Progenitor cell of endocrine pancreas (in vitro differentiated cells): ENCODE measurements at regions not wholly inside any gene's neighbourhood (a gene's known extent, or its start where the extent isn't known, plus 50 kb on each side); places are given as distances from the start of the nearest gene placed in this dataset.

Experiments used
- DNase-seq: peaks from one replicate; pipeline ENCODE4 v3.0.0; 2021; ENCODE audit warnings: low spot score; ENCODE audit not compliant: unreplicated experiment
- H3K27ac Mint-ChIP-seq: 2 replicates; pipeline ENCODE4 v1.8.0; 2021; ENCODE audit warnings: mild to moderate bottlenecking, moderate library complexity, mixed read lengths
- H3K27me3 Mint-ChIP-seq: 2 replicates; pipeline ENCODE4 v1.8.0; 2021; ENCODE audit warnings: mixed read lengths
- H3K36me3 Mint-ChIP-seq: 2 replicates; pipeline ENCODE4 v1.8.0; 2022; ENCODE audit warnings: mixed read lengths; ENCODE audit not compliant: insufficient read depth
- H3K4me1 Mint-ChIP-seq: 2 replicates; pipeline ENCODE4 v1.8.0; 2021; ENCODE audit warnings: low read depth, mixed read lengths
- H3K4me3 Mint-ChIP-seq: 2 replicates; pipeline ENCODE4 v1.8.0; 2021; ENCODE audit warnings: low read depth, mild to moderate bottlenecking, moderate library complexity, mixed read lengths
- H3K9me3 Mint-ChIP-seq: 2 replicates; pipeline ENCODE4 v1.8.0; 2021; ENCODE audit warnings: low read depth, mixed read lengths
- CTCF ChIP-seq: fragments of 200-600 bp; sonication (generic); IDR thresholded peaks from one replicate; pipeline ENCODE4 v1.5.0; 2021; ENCODE audit warnings: antibody characterized with exemption, mild to moderate bottlenecking; ENCODE audit not compliant: unreplicated experiment

- Mint-ChIP-seq H3K27ac (no peak overlapping the region), H3K36me3 (peaks cover 2% of the 10 kb centered on the region), H3K27me3 (no peaks in the 10 kb centered on the region), H3K4me1 (peaks cover 3% of the 10 kb centered on the region), H3K9me3 (peaks cover 5% of the 10 kb centered on the region), H3K4me3 (no peak overlapping the region)
- no peak for TF ChIP-seq CTCF
- DNase-seq, result no peak
These were observed 562.3 kb downstream of the CCSER2 start for GRCh38 chr10:84890706-84891105.

GRCh38 chr10:84891631-84892030 is 563.2 kb downstream of the CCSER2 start:
- Mint-ChIP-seq H3K27ac (no peak overlapping the region), H3K4me3 (no peak overlapping the region), H3K27me3 (no peaks in the 10 kb centered on the region), H3K36me3 (peaks cover 2% of the 10 kb centered on the region), H3K4me1 (peaks cover 3% of the 10 kb centered on the region), H3K9me3 (peaks cover 5% of the 10 kb centered on the region)
- DNase-seq, result no peak
- TF ChIP-seq CTCF, result no peak

- TF ChIP-seq CTCF, result no peak
- Mint-ChIP-seq H3K4me1 (peaks cover 3% of the 10 kb centered on the region), H3K27me3 (no peaks in the 10 kb centered on the region), H3K9me3 (no peaks in the 10 kb centered on the region), H3K36me3 (no peaks in the 10 kb centered on the region), H3K27ac (no peak overlapping the region), H3K4me3 (no peak overlapping the region)
- no peak for DNase-seq
These were observed 567.2 kb downstream of the CCSER2 start for GRCh38 chr10:84895541-84895940.

- no peak for DNase-seq
- Mint-ChIP-seq H3K36me3 (no peaks in the 10 kb centered on the region), H3K27ac (no peak overlapping the region), H3K4me3 (no peak overlapping the region), H3K9me3 (no peaks in the 10 kb centered on the region), H3K27me3 (peaks cover 3% of the 10 kb centered on the region), H3K4me1 (peaks cover 3% of the 10 kb centered on the region)
- no peak for TF ChIP-seq CTCF
These were observed 568.5 kb downstream of the CCSER2 start for GRCh38 chr10:84896909-84897308.

GRCh38 chr10:84899268-84899667 is 570.9 kb downstream of the CCSER2 start:
- no peak for DNase-seq
- H3K36me3 Mint-ChIP-seq, result no peaks in the 10 kb centered on the region
- no peak for TF ChIP-seq CTCF
- H3K4me1 Mint-ChIP-seq, result peaks cover 4% of the 10 kb centered on the region
- no peaks in the 10 kb centered on the region for H3K9me3 Mint-ChIP-seq
- no peak overlapping the region for H3K4me3 Mint-ChIP-seq
- no peak overlapping the region for H3K27ac Mint-ChIP-seq
- peaks cover 6% of the 10 kb centered on the region for H3K27me3 Mint-ChIP-seq
